ENCODE measurements at regions not wholly inside any gene's neighbourhood (a gene's known extent, or its start where the extent isn't known, plus 50 kb on each side); places are given as distances from the start of the nearest gene placed in this dataset.
"Not testable (repeated sequence)": the region's sequence is repeated elsewhere in the genome, so short reads cannot be mapped to it uniquely, and the experiment has no call there.

- no peak for DNase-seq
Observed at GRCh38 chr15:36434177-36434576, 145.2 kb upstream of the CDIN1 start.

- DNase-seq, result no peak
Observed at GRCh38 chr15:36438499-36438898, 140.9 kb upstream of the CDIN1 start.

GRCh38 chr15:36447373-36447772, 132.1 kb upstream of the CDIN1 start:
- no peak for DNase-seq

- DNase-seq, result no peak
Observed at GRCh38 chr15:36448418-36448817, 131.0 kb upstream of the CDIN1 start.

GRCh38 chr15:36449084-36449661, 130.3 kb upstream of the CDIN1 start:
- no peak for DNase-seq

- DNase-seq, result no peak
Observed at GRCh38 chr15:36449662-36450145, 129.7 kb upstream of the CDIN1 start.

- DNase-seq, result not testable (repeated sequence)
Observed at GRCh38 chr15:36454244-36454643, 125.2 kb upstream of the CDIN1 start.

GRCh38 chr15:36458411-36458810, 121.0 kb upstream of the CDIN1 start:
- DNase-seq, result no peak

GRCh38 chr15:36465304-36465703, 114.1 kb upstream of the CDIN1 start:
- DNase-seq, result no peak

GRCh38 chr15:36468746-36469145, 110.7 kb upstream of the CDIN1 start:
- peak; percentile 7 for DNase-seq

- no peak for DNase-seq
Observed at GRCh38 chr15:36469311-36469966, 110.0 kb upstream of the CDIN1 start.

GRCh38 chr15:36472672-36473071, 106.8 kb upstream of the CDIN1 start:
- no peak for DNase-seq

GRCh38 chr15:36478561-36478960, 100.9 kb upstream of the CDIN1 start:
- no peak for DNase-seq

- no peak for DNase-seq
Observed at GRCh38 chr15:36479200-36479896, 100.1 kb upstream of the CDIN1 start.

GRCh38 chr15:36481156-36481555, 98.3 kb upstream of the CDIN1 start:
- DNase-seq, result no peak

GRCh38 chr15:36483409-36483808, 96.0 kb upstream of the CDIN1 start:
- no peak for DNase-seq

GRCh38 chr15:36484038-36484778, 95.2 kb upstream of the CDIN1 start:
- no peak for DNase-seq

- DNase-seq, result no peak
Observed at GRCh38 chr15:36491912-36492311, 87.5 kb upstream of the CDIN1 start.

- DNase-seq, result no peak
Observed at GRCh38 chr15:36495456-36495991, 83.9 kb upstream of the CDIN1 start.

- DNase-seq, result no peak
Observed at GRCh38 chr15:36497901-36498300, 81.5 kb upstream of the CDIN1 start.

- no peak for DNase-seq
Observed at GRCh38 chr15:36498401-36498800, 81.0 kb upstream of the CDIN1 start.

GRCh38 chr15:36498916-36499315, 80.5 kb upstream of the CDIN1 start:
- DNase-seq, result no peak

Data from NCI-H2107 (cell line).